HEK293 (cell line): ENCODE measurements at regions not wholly inside any gene's neighbourhood (a gene's known extent, or its start where the extent isn't known, plus 50 kb on each side); places are given as distances from the start of the nearest gene placed in this dataset.

ENCODE experiments used
- CTCF ChIP-seq: fragments of 450-650 bp; formaldehyde crosslinking; IDR thresholded peaks from 2 replicates; pipeline ENCODE4 v1.5.1; 2016; ENCODE audit warnings: missing biosample characterization, missing genetic modification characterization
- HOXA7 ChIP-seq: sonication (generic); formaldehyde crosslinking; IDR thresholded peaks from 2 replicates; pipeline ENCODE4 v1.8.1; 2022; ENCODE audit warnings: missing genetic modification reagents, borderline replicate concordance
- HOXD13 ChIP-seq: sonication (generic); formaldehyde crosslinking; IDR thresholded peaks from 2 replicates; pipeline ENCODE4 v1.8.0; 2022; ENCODE audit warnings: missing genetic modification reagents, borderline replicate concordance
- PRDM10 ChIP-seq: fragments of 450-650 bp; formaldehyde crosslinking; IDR thresholded peaks from 2 replicates; pipeline ENCODE4 v1.5.1; 2016; ENCODE audit warnings: missing biosample characterization, missing genetic modification characterization
- REST ChIP-seq: fragments of 450-650 bp; formaldehyde crosslinking; IDR thresholded peaks from 2 replicates; pipeline ENCODE4 v1.5.1; 2016; ENCODE audit warnings: missing biosample characterization, missing genetic modification characterization
- YY1 ChIP-seq: fragments of 450-650 bp; formaldehyde crosslinking; IDR thresholded peaks from 2 replicates; pipeline ENCODE4 v1.5.1; 2018; ENCODE audit warnings: missing biosample characterization, missing genetic modification characterization
- ZBTB1 ChIP-seq: fragments of 450-650 bp; formaldehyde crosslinking; IDR thresholded peaks from 2 replicates; pipeline ENCODE4 v1.5.1; 2016; ENCODE audit warnings: missing biosample characterization, missing genetic modification characterization
- ZNF114 ChIP-seq: fragments of 450-650 bp; formaldehyde crosslinking; IDR thresholded peaks from 2 replicates; pipeline ENCODE4 v1.5.0; 2017; ENCODE audit warnings: missing biosample characterization, missing genetic modification characterization
- ZNF138 ChIP-seq: fragments of 450-650 bp; formaldehyde crosslinking; IDR thresholded peaks from 2 replicates; pipeline ENCODE4 v1.5.1; 2016; ENCODE audit warnings: missing biosample characterization, missing genetic modification characterization, borderline replicate concordance

DNA sequence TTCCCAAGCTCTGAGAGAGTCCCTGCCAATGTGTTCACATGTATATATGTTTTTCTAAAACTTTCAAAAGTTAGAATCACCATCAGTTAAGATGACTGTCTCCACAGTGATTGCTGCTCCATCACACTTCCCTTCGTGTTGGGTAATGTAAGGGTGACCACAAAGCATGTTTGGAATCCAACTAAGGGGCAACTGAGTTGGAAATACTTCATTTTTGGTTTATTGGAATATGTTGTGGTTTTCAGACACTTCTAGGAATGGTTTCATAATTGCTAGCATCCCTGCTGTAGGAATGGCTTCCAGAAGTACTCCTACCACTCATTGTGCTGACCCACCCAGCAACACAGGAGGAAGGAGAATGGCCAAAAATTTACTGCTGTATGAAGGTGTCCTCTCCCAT lies 212.5 kb upstream of the GULP1 start:
- TF ChIP-seq CTCF (tag by site-specific recombination) (no peak), YY1 (tag by site-specific recombination) (no peak), HOXA7 (no peak), PRDM10 (tag by site-specific recombination) (no peak), HOXD13 (CRISPR knock-in tag) (no peak), ZBTB1 (tag by site-specific recombination) (no peak), ZNF138 (tag by site-specific recombination) (no peak), REST (tag by site-specific recombination) (no peak), ZNF114 (no peak)
